ENCODE measurements at regions not wholly inside any gene's neighbourhood (a gene's known extent, or its start where the extent isn't known, plus 50 kb on each side); places are given as distances from the start of the nearest gene placed in this dataset.
A peak's percentile ranks its signal among the peaks of the same experiment; 100 is the strongest.

DNA sequence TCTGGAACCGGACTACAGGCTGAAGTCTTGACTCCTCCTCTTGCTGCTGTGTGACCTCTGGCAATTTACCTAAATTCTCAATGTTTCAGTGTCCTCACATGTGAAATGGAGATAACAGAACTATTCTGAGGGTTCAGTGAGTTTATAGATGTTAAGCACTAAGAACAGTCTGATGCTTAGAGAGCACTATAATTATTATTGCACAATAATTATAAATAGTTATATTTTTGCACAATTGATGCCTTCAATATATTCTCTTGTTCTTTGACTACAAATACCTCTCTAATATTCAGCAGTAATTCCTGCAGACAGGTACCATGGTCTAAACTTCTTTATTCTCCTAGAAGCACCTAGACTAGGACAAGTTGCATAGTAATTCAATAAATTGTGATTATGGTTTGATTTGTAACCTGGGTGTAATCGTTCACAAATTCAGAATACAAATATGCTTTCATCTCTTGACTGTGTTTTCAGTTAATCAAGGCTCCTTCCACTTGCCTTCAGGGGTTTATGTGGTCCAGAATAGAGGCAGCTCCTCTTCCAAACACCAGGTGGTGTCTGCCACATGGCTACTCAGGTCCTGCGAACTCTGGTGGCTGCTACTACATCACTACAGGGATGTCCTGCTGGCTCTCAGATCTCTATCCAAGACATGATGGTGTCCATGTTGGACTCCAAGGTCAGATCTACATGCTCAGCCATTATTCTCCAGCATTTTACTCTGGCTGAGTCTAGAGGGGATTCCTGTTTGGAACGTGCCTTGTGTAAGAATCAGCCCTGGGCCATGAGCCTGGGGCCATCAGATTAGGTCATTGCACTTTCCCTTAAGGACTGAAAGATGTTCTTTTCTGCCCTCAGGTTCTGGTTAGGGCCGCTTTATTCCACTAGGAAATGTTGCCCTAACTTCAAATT lies 103.4 kb downstream of the QRFPR start:
- no peak for DNase-seq

DNA sequence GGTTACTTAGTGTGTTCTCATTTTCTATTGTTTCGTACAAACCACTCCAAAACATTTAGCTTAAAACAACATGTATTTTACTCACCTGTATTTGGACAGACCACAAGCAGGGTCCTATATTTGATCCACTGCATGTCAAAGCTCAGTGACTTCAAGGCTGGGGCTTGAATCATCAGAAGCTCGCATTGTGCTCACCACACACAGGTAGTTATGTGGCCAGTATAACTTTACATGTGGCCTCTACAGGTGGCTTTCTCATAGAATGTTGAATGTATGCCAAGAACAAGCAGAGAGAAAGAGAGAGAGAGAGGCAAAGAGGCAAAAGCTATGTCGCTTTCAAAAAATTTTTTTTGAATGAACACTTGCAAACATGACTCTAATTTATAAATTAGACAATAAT lies 107.6 kb downstream of the QRFPR start:
- DNase-seq, result no peak

GRCh38 chr4:121272526-121272925 lies 108.3 kb downstream of the QRFPR start:
- no peak for DNase-seq

- no peak for DNase-seq
Measured at GRCh38 chr4:121270389-121270788, 106.3 kb upstream of the TNIP3 start.

- no peak for DNase-seq
Measured at GRCh38 chr4:121269001-121269400, 104.9 kb upstream of the TNIP3 start.

GRCh38 chr4:121266982-121267381 lies 102.9 kb upstream of the TNIP3 start:
- no peak for DNase-seq

- DNase-seq, result no peak
Measured at GRCh38 chr4:121256887-121257466, 92.9 kb upstream of the TNIP3 start.

DNA sequence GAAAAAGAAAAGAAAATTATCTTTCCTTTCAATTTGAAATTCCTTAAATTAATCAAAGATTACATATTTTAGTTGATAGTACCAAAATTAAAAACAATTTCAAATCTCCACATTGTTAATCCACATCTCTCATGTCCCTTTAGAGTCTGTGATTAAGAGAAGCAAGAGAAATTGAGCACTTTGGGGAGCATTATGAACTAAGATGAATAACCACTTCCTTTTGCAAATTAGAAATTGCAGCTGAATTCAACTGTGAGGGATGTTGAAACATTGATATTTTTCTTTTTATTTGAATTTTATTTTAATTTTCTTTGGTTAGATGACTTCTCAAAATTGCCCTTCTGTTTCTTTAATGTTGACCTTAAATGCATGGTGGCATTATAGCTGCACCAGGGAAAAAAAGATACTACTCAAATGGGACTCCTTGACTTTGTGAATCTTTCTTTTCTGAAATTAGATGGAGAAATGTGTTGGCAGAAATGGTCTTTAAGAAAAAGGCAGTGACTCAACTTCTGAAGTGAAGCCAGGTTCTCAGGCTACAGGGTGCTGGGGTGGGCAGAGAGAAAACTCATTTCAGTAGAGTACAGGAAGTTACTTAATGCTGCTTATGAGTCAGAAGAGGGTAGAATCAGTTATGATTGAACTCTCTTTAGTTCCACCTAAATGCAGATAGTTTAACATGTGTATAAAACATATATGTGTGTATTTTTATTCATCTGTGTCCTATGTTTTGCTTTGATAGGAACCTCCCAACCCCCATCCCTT lies 92.0 kb upstream of the TNIP3 start:
- DNase-seq, result peak; percentile 43

- DNase-seq, result no peak
Measured at GRCh38 chr4:121253961-121254360, 89.8 kb upstream of the TNIP3 start.

DNA sequence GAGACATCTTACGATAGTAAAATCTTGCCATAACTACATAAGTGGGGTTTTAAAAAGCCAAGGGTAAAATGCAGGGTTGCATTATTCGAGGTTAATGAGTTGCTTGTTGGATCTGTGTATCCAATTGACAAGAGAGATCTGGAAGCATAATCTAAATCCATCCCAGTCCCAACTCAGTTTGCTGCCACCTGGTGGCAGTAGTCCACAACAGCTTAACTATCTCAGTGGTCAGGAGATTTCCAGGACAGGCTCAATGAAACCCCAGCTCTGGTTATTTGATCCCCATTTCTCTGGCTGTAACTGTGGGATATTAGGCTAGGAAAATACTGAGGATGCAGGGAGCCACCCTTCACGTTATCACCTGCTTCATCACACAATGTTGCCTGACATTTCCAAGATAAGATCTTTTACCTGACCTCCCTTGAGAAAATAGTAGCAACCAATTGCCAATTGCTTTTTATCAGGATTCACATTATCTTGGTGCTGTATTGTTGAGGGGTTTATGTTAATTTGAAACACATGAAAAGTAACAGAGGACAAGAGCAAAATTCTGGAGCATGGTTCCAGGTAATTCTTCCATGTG lies 88.2 kb upstream of the TNIP3 start:
- DNase-seq, result peak; percentile 55

GRCh38 chr4:121248747-121249146 lies 84.6 kb upstream of the TNIP3 start:
- no peak for DNase-seq

DNA sequence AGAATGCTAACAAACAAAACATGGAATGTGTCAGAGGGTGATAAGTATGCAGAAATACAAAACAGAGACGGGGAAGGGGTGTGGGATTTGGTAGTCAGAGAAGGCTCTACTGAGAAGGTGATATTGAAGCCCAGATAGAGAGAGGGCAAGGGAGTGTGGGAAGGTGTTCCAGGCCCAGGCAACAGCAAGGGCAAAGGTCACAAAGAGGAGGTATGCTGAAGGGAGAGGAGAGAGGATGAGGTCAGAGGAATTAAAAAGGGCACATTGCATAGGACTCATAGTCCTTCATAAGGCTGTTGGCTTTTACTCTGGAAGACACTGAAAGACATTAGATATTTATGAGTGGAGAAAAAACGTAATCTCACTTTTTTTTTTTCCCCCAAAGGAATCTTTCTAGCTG lies 82.6 kb upstream of the TNIP3 start:
- DNase-seq, result no peak

- peak; percentile 21 for DNase-seq
Measured at GRCh38 chr4:121243485-121243884, 79.4 kb upstream of the TNIP3 start.

DNA sequence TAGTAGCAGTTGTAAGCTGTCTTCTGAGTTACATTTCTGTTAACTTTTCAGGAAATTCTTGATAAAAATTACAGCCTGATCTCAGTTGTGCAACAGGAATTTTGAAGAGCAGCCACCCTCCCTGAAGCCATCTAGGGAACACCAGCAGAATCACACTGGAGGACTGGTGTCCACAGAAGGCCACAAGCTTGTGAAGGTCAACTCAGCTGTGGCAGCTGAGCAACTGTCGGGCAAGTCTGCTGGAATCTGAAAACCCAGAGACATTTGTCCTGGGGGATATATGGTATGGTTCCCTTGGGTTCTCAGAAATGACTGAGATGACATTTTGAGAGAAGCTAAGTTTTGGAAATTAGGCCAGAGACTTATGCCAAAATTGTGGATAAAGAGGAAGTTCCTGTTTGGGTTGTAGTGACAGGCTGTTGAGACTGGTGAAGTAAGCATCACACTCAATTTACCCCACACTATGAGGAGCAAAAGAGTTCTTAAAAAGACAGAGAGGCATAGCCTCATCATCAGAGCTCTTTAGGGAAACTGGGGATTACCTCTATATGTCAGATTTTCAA lies 78.1 kb upstream of the TNIP3 start:
- no peak for DNase-seq

GRCh38 chr4:121239951-121240350 lies 75.8 kb upstream of the TNIP3 start:
- DNase-seq, result no peak

- no peak for DNase-seq
Measured at GRCh38 chr4:121238461-121238860, 74.3 kb upstream of the TNIP3 start.

DNA sequence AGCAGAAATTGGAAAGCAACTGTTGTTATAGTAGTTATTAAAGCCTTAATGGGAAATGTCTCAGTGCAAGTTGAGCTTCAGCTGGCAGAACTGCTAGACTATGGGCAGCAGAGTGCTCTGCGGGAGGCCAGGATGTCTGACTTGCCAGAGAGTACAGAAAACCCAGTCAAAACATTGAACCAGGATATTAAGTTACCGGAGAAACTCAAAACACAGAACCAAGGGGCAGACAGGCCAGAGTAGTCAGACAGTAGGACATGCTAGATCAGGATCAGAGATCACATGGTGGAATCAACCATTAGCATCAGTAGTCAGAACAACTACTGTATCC lies 72.9 kb upstream of the TNIP3 start:
- DNase-seq, result no peak

DNA sequence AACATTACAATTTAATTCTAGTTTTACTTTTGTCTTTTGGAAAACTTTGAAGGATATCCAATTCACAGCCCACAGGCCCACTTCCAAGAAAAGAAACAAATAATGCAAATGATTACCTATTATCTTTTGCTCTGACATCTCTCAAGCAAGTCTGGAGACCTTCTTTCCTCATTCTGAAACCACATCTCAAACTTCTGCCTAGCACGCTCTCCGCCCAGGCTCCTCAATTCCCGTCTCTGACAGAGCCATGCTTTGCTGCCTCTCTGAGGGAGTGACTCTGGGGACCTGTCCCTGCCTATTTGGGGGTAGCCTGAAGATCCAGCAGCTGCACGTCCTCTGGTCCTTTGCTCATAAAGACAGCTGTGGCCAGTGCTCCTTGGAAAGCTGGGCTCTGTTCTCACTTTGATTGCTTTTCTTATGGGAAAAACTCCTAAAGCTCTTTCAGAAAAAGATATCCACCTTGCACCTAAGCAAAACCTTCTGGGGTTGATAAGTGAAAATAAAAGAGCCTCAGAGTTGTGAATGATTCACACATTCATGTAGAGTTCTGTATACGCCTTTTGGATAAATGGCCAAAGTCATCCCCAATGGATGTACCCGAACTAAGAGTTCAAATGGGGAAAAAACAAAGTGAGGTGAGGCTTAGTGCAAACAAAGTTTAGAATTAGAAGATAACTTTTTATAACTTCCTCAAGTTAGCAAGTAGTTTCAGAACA lies 72.4 kb upstream of the TNIP3 start:
- no peak for DNase-seq

- no peak for DNase-seq
Measured at GRCh38 chr4:121233982-121234381, 69.9 kb upstream of the TNIP3 start.

DNA sequence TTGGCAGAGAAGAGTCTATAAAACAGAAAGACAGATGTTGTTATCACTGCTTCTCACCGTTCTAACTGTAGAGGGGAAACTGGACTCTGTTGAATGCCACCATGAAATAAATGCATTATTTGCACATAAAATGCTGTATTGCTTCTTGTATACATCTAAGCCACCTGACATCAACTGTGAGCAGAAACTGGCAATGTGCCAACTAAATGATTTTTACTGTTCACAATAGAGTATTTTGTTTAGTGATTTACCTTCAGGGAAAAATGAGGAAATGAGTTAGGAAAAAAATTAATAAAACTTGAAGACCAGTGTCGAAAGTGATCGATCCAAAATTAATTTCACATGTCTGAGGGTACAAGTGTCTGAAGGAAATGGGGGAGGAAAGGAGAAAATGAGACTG lies 65.9 kb upstream of the TNIP3 start:
- no peak for DNase-seq

DNA sequence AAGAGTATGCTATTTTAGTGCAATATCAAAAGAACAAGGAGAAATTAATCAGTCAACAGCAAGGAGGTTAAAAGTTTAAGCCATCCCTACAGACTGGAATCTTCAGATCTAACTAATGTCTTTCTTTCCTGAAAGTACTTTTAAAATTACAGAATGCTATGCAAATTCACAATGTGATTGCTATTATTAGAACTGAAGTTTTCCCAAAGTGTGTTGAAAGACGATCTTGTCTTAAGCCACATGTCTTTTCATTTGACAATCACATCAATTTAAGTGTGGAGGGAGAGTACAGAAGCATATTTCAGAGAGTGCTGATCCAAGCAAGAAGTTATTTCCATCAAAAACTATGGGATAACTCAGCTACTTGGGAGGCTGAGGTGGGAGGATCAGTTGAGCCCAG lies 64.7 kb upstream of the TNIP3 start:
- DNase-seq, result no peak

- DNase-seq, result no peak
Measured at GRCh38 chr4:121227341-121227792, 63.2 kb upstream of the TNIP3 start.

DNA sequence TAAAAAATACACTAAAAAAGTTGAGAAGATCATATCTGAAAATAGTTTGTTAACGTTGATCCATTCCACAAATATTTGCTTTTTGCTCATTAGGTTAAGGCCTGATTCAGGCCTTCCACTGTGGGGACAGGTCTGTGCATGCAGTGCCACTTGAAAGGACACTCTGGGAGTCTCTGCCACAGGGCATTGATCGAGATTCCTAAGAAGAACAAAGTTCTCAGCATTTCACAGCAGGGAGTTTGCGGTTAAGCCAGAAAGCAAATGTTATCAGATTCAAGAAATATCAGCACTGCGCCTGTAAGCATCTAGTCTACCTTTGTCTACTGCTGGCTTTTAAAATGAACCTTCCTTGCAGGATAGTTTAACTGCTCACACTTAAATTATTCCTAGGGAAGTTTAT lies 62.2 kb upstream of the TNIP3 start:
- no peak for DNase-seq
